Keratinocyte (primary cell): ENCODE measurements at regions not wholly inside any gene's neighbourhood (a gene's known extent, or its start where the extent isn't known, plus 50 kb on each side); places are given as distances from the start of the nearest gene placed in this dataset.

Source experiments
- EZH2 ChIP-seq: IDR thresholded peaks from one replicate; pipeline ENCODE4 v1.6.1; 2012; ENCODE audit warnings: inconsistent platforms, mild to moderate bottlenecking, low read length, moderate library complexity
- TF ChIP-seq, protein P1 (sequence below), 3 experiments: IDR thresholded peaks in 1 of 3; conservative IDR thresholded peaks in 1 of 3; optimal IDR thresholded peaks in 1 of 3; 2 replicates in 2 of 3; 3 replicates in 1 of 3; pipeline versions ENCODE3 to v1.5.1; 2011; ENCODE audit warnings: low read length in 3 of 3, mild to moderate bottlenecking in 3 of 3, moderate library complexity in 2 of 3, control low read depth in 1 of 3, inconsistent platforms in 1 of 3; ENCODE audit not compliant: insufficient read depth in 2 of 3; ENCODE audit errors: extremely low read depth in 1 of 3

DNA sequence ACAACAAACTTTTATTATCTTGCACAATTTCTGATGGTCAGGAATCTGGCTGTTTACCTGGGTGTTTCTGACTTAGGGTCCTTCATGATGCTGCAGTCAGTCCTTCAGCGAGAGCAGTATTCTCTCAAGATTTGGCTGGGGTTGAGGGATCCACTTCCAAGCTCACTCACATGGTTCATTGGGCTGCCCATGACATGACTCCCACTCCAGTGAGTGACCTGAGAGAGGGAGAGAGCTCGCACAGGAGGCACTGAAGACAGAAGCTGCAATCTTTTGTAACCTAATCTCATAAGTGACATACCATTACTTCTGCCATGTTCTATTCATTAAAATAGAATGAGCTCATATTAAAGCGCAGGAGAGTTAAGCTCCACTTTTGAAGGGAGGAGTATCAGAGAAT, 212.6 kb downstream of the SPATA31D1 start:
- TF ChIP-seq, protein P1, sequence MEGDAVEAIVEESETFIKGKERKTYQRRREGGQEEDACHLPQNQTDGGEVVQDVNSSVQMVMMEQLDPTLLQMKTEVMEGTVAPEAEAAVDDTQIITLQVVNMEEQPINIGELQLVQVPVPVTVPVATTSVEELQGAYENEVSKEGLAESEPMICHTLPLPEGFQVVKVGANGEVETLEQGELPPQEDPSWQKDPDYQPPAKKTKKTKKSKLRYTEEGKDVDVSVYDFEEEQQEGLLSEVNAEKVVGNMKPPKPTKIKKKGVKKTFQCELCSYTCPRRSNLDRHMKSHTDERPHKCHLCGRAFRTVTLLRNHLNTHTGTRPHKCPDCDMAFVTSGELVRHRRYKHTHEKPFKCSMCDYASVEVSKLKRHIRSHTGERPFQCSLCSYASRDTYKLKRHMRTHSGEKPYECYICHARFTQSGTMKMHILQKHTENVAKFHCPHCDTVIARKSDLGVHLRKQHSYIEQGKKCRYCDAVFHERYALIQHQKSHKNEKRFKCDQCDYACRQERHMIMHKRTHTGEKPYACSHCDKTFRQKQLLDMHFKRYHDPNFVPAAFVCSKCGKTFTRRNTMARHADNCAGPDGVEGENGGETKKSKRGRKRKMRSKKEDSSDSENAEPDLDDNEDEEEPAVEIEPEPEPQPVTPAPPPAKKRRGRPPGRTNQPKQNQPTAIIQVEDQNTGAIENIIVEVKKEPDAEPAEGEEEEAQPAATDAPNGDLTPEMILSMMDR (optimal IDR thresholded peaks at IDR 0.05 in 1 of 3, IDR thresholded peaks at IDR 0.05 in 1 of 3, conservative IDR thresholded peaks at IDR 0.05 in 1 of 3; ENCODE audit: extremely low read depth in 1 of 3, insufficient read depth in 2 of 3, low read length in 3 of 3) = no peak
- TF ChIP-seq EZH2 = no peak
